ENCODE measurements at regions not wholly inside any gene's neighbourhood (a gene's known extent, or its start where the extent isn't known, plus 50 kb on each side); places are given as distances from the start of the nearest gene placed in this dataset.
"Not testable (repeated sequence)": the region's sequence is repeated elsewhere in the genome, so short reads cannot be mapped to it uniquely, and the experiment has no call there.

- not testable (repeated sequence) for DNase-seq
Observed at GRCh38 chr15:20259559-20260190, 281.9 kb downstream of the GOLGA6L6 start.

GRCh38 chr15:20256394-20256793, 285.2 kb downstream of the GOLGA6L6 start:
- DNase-seq, result not testable (repeated sequence)

GRCh38 chr15:20255641-20256040, 286.0 kb downstream of the GOLGA6L6 start:
- not testable (repeated sequence) for DNase-seq

- not testable (repeated sequence) for DNase-seq
Observed at GRCh38 chr15:20253047-20253615, 288.5 kb downstream of the GOLGA6L6 start.

GRCh38 chr15:20252040-20252439, 289.6 kb downstream of the GOLGA6L6 start:
- not testable (repeated sequence) for DNase-seq

GRCh38 chr15:20251214-20252005, 290.2 kb downstream of the GOLGA6L6 start:
- not testable (repeated sequence) for DNase-seq

- DNase-seq, result not testable (repeated sequence)
Observed at GRCh38 chr15:20250206-20250605, 291.4 kb downstream of the GOLGA6L6 start.

- DNase-seq, result not testable (repeated sequence)
Observed at GRCh38 chr15:20249677-20249970, 292.0 kb downstream of the GOLGA6L6 start.

GRCh38 chr15:20248434-20248833, 293.2 kb downstream of the GOLGA6L6 start:
- DNase-seq, result not testable (repeated sequence)

- DNase-seq, result not testable (repeated sequence)
Observed at GRCh38 chr15:20247137-20247536, 294.5 kb downstream of the GOLGA6L6 start.

- not testable (repeated sequence) for DNase-seq
Observed at GRCh38 chr15:20246624-20247023, 295.0 kb downstream of the GOLGA6L6 start.

- DNase-seq, result not testable (repeated sequence)
Observed at GRCh38 chr15:20245856-20246255, 295.7 kb downstream of the GOLGA6L6 start.

GRCh38 chr15:20244792-20245191, 296.8 kb downstream of the GOLGA6L6 start:
- DNase-seq, result not testable (repeated sequence)

- not testable (repeated sequence) for DNase-seq
Observed at GRCh38 chr15:20243486-20244240, 297.9 kb downstream of the GOLGA6L6 start.

- not testable (repeated sequence) for DNase-seq
Observed at GRCh38 chr15:20240366-20240917, 301.2 kb downstream of the GOLGA6L6 start.

GRCh38 chr15:20239186-20239585, 302.4 kb downstream of the GOLGA6L6 start:
- not testable (repeated sequence) for DNase-seq

- not testable (repeated sequence) for DNase-seq
Observed at GRCh38 chr15:20237256-20238020, 304.2 kb downstream of the GOLGA6L6 start.

GRCh38 chr15:20235728-20236127, 305.9 kb downstream of the GOLGA6L6 start:
- DNase-seq, result not testable (repeated sequence)

- not testable (repeated sequence) for DNase-seq
Observed at GRCh38 chr15:20234006-20234540, 307.5 kb downstream of the GOLGA6L6 start.

- not testable (repeated sequence) for DNase-seq
Observed at GRCh38 chr15:20232457-20232856, 309.1 kb downstream of the GOLGA6L6 start.

- not testable (repeated sequence) for DNase-seq
Observed at GRCh38 chr15:20230656-20231055, 310.9 kb downstream of the GOLGA6L6 start.

- not testable (repeated sequence) for DNase-seq
Observed at GRCh38 chr15:20228791-20229190, 312.8 kb downstream of the GOLGA6L6 start.
